ENCODE measurements at regions not wholly inside any gene's neighbourhood (a gene's known extent, or its start where the extent isn't known, plus 50 kb on each side); places are given as distances from the start of the nearest gene placed in this dataset.
"Not testable (repeated sequence)": the region's sequence is repeated elsewhere in the genome, so short reads cannot be mapped to it uniquely, and the experiment has no call there.

DNA sequence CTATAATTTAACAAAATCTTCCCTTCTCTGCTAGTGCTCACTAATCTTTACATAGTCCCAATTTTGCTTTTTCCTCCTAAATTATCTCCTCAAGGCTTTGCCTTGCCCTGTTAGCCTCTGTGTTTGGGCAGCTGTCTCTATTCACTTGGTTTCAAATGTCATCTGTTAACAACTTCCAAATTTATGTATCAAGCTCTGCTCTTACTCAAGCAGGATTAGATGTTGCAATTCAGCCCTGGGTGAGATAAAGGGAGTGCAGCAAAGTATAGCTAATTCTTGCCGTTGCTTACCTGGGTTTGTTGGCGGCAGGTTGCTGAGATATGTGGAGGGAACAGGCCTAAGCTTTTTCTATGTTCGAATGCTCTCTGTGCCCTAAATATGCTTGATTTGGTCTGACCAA lies 483.8 kb downstream of the DMAC1 start:
- no peak for DNase-seq (ENCODE audit: extremely low read depth in 1 of 2, low read depth in 1 of 2)

DNA sequence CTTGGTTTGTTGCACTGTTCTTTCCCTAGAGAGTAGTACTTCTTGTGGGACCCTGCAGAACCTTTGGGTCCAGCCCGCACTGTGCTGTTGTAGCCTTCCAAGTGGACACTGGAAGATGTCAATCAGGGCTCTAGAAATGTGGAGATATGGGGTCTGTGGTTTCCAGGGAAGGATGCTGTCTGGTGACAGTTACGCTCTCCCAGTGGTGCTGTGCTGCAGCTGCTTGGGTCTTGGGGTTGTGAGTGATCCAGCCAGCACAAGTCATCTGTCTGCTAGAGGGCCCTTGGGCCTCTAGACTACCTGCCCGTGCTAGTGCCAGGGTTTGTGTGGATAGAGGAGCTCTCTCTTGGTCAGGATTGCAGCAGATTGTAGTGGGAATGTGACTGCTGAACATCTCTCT lies 484.5 kb downstream of the DMAC1 start:
- DNase-seq (ENCODE audit: extremely low read depth in 1 of 2, low read depth in 1 of 2): no peak

DNA sequence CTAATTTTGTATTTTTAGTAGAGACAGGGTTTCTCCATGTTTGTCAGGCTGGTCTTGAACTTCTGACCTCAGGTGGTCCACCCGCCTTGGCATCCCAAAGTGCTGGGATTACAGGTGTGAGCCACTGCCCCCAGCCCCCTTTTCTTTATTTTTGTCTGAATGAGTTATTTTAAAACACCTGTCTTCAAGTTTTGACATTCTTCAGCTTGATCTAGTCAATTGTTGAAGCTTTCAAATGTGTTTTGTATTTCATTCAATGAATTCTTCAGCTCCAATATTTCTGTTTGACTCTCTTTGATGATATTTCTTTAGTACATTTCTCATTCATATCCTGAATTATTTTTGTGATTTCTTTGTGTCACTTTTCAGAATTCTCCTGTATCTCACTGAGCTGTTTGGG lies 486.2 kb downstream of the DMAC1 start:
- no peak for DNase-seq (ENCODE audit: extremely low read depth in 1 of 2, low read depth in 1 of 2)

GRCh38 chr9:7309051-7309450 lies 490.5 kb downstream of the DMAC1 start:
- DNase-seq (ENCODE audit: extremely low read depth in 1 of 2, low read depth in 1 of 2): not testable (repeated sequence)

GRCh38 chr9:7305677-7306076 lies 493.9 kb downstream of the DMAC1 start:
- DNase-seq (ENCODE audit: extremely low read depth in 1 of 2, low read depth in 1 of 2): no peak

GRCh38 chr9:7304627-7304995 lies 495.0 kb downstream of the DMAC1 start:
- no peak for DNase-seq (ENCODE audit: extremely low read depth in 1 of 2, low read depth in 1 of 2)

DNA sequence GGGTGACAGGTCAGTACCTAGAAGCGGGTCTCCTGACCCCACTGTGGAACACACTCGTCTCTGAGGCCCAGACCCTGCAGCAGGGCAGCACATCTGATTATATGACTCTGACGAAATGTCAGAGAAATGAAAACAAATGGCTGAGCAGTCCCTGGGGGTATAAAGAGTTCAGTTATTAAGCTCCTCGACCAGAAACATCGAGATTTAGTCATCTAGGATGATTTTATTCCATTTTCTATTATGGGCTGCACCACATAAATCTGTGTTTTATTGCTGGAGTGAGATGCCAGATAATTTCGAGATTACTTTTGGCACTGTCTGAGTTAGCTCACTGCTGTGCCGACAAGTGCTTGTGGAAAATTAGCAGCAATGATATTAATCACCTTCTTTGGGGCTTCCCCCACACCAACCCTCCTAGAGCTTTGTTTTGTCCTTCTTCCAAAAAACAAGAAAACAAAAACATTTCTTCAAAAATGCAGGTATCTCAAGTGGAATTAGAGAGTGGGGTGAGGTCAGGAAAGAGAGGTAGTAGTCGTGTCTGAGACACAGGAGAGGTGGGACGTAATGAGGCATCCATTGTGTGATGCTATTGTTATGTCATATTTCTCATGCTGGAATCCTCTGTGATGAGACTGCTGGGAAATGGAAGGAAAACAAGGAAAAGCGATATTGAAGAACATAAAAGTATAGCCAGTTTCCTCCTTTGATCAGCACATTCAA lies 495.5 kb downstream of the DMAC1 start:
- DNase-seq (ENCODE audit: extremely low read depth in 1 of 2, low read depth in 1 of 2): no peak

DNA sequence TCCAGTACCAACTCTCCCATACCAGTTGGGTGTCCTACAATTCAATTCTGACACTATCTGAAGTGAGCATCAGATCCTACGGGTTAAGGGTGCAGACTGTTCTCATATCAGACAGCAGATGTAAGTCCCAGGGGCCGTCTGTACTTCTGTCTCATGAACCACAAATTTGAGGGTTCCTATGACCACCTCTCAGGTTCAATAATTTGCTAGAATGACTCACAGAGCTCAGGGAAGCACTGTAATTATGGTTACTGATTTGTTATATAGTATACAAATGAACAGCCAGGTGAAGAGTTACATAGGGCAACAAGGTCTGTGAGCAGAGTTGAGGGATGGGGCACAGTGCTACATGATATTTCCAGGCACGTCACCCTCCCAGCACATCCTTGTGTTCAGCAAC lies 499.1 kb downstream of the DMAC1 start:
- no peak for DNase-seq (ENCODE audit: extremely low read depth in 1 of 2, low read depth in 1 of 2)

- no peak for DNase-seq (ENCODE audit: extremely low read depth in 1 of 2, low read depth in 1 of 2)
These were observed 501.5 kb downstream of the DMAC1 start for GRCh38 chr9:7298123-7298522.

- DNase-seq (ENCODE audit: extremely low read depth in 1 of 2, low read depth in 1 of 2): no peak
These were observed 502.1 kb downstream of the DMAC1 start for GRCh38 chr9:7297521-7297920.

- no peak for DNase-seq (ENCODE audit: extremely low read depth in 1 of 2, low read depth in 1 of 2)
These were observed 506.5 kb downstream of the DMAC1 start for GRCh38 chr9:7293091-7293490.

- no peak for DNase-seq (ENCODE audit: extremely low read depth in 1 of 2, low read depth in 1 of 2)
These were observed 509.8 kb downstream of the DMAC1 start for GRCh38 chr9:7289773-7290172.

DNA sequence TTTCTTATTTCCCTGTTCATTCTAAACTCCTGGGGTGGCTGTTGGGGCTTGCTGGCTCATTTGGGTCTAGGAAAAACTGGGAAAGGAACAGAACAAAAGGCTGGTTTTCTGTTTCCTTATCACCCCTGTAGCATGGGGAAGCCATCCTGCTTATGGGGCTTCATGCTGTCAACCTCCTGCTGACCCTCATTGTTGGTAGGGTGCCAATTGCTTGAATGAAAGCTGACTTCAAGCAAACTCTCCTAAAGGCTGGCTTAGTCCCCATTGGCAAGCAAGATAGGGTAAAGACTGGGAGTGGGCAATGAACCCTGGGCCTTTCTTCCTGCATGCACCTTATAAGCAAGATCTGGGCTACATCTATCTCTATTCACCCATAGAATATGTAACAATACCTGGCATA lies 511.6 kb downstream of the DMAC1 start:
- DNase-seq (ENCODE audit: extremely low read depth in 1 of 2, low read depth in 1 of 2): no peak

DNA sequence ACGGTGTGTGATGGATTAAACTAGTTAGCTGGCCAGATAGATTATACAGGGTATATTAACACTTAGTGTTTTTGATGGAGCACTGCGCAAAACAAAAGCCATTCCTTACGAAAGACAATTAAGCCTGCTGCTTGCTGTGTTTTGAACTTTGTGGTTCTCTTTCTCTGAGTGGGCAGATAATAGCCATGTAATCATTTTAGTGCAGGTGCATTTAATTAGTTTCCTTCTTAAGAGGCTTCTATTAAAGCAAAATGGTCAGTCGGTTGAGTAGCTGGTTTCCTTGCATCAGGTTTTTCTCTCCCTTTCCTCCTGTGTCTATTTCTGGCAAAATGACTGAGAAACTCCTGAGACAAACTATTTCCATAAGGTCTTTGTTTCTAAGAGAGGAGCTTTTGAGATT lies 512.5 kb downstream of the DMAC1 start:
- DNase-seq (ENCODE audit: extremely low read depth in 1 of 2, low read depth in 1 of 2): no peak

GRCh38 chr9:7286101-7286500 lies 513.5 kb downstream of the DMAC1 start:
- DNase-seq (ENCODE audit: extremely low read depth in 1 of 2, low read depth in 1 of 2): no peak

GRCh38 chr9:7285199-7285598 lies 514.4 kb downstream of the DMAC1 start:
- no peak for DNase-seq (ENCODE audit: extremely low read depth in 1 of 2, low read depth in 1 of 2)

GRCh38 chr9:7284517-7284916 lies 515.1 kb downstream of the DMAC1 start:
- no peak for DNase-seq (ENCODE audit: extremely low read depth in 1 of 2, low read depth in 1 of 2)

GRCh38 chr9:7284117-7284516 lies 515.5 kb downstream of the DMAC1 start:
- DNase-seq (ENCODE audit: extremely low read depth in 1 of 2, low read depth in 1 of 2): no peak

GRCh38 chr9:7273575-7273974 lies 515.8 kb downstream of the KDM4C start:
- DNase-seq (ENCODE audit: extremely low read depth in 1 of 2, low read depth in 1 of 2): no peak

DNA sequence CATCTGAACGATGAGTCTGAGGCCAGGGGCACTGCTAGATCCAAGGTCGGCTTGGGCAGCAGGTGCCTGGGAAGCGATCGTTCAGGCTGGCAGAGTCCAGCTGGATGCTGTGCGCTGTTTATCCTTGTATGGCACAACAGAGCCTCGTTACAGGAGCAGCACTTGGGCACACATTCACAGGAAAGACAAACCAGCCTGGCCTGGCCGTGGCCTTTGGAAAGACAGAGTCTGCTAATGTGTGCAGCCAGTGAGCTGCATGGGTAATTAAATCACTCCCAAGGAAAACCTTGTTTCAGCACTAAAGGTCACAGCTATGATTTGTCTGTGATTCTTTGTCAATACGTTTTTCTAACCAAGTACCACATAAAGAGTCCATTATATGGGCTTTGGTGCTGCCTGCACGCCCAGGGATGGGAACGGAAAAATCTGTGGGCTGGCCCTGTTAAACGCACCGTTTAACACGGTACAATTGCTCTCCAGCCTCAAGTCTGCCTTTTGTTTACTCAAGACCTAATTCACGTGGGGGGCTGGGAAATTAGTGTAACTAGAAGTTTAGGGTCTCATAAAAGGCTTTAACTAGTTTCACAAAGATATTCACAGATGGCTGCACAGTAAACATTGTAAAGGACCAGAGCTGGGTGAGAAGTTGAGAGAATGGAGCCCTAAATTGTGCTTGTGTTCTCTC lies 509.3 kb downstream of the KDM4C start:
- DNase-seq (ENCODE audit: extremely low read depth in 1 of 2, low read depth in 1 of 2): no peak

- DNase-seq (ENCODE audit: extremely low read depth in 1 of 2, low read depth in 1 of 2): no peak
These were observed 507.4 kb downstream of the KDM4C start for GRCh38 chr9:7265181-7265580.

- DNase-seq (ENCODE audit: extremely low read depth in 1 of 2, low read depth in 1 of 2): no peak
These were observed 501.9 kb downstream of the KDM4C start for GRCh38 chr9:7259544-7260241.
